GM21390 (cell line): ENCODE measurements at regions not wholly inside any gene's neighbourhood (a gene's known extent, or its start where the extent isn't known, plus 50 kb on each side); places are given as distances from the start of the nearest gene placed in this dataset.
A peak's percentile ranks its signal among the peaks of the same experiment; 100 is the strongest.
"Not testable (repeated sequence)": the region's sequence is repeated elsewhere in the genome, so short reads cannot be mapped to it uniquely, and the experiment has no call there.

Experiments used
- ATAC-seq: cut with Tn5 transposase; IDR thresholded peaks from one replicate; pipeline ENCODE4 v1.9.1; 2021; ENCODE audit not compliant: unreplicated experiment

- ATAC-seq = peak; percentile 74
Measured at GRCh38 chr9:26669701-26670670, 222.6 kb downstream of the CAAP1 start.

- ATAC-seq = no peak
Measured at GRCh38 chr9:26667882-26668281, 224.7 kb downstream of the CAAP1 start.

- no peak for ATAC-seq
Measured at GRCh38 chr9:26665666-26666065, 226.9 kb downstream of the CAAP1 start.

- not testable (repeated sequence) for ATAC-seq
Measured at GRCh38 chr9:26664087-26664773, 228.4 kb downstream of the CAAP1 start.

- ATAC-seq = no peak
Measured at GRCh38 chr9:26662476-26662875, 230.1 kb downstream of the CAAP1 start.

- no peak for ATAC-seq
Measured at GRCh38 chr9:26658476-26658875, 234.1 kb downstream of the CAAP1 start.

GRCh38 chr9:26657958-26658357 lies 234.6 kb downstream of the CAAP1 start:
- ATAC-seq = no peak

- ATAC-seq = no peak
Measured at GRCh38 chr9:26656003-26656870, 236.4 kb downstream of the CAAP1 start.

- ATAC-seq = no peak
Measured at GRCh38 chr9:26655166-26655565, 237.4 kb downstream of the CAAP1 start.

- ATAC-seq = no peak
Measured at GRCh38 chr9:26650325-26650724, 242.3 kb downstream of the CAAP1 start.

GRCh38 chr9:26643826-26644225 lies 248.8 kb downstream of the CAAP1 start:
- no peak for ATAC-seq

- no peak for ATAC-seq
Measured at GRCh38 chr9:26639761-26640160, 252.8 kb downstream of the CAAP1 start.

- ATAC-seq = no peak
Measured at GRCh38 chr9:26637101-26637500, 255.5 kb downstream of the CAAP1 start.

GRCh38 chr9:26613851-26614350 lies 278.7 kb downstream of the CAAP1 start:
- ATAC-seq = not testable (repeated sequence)

GRCh38 chr9:26612211-26612610 lies 280.4 kb downstream of the CAAP1 start:
- no peak for ATAC-seq

GRCh38 chr9:26606756-26607155 lies 285.8 kb downstream of the CAAP1 start:
- ATAC-seq = no peak

GRCh38 chr9:26605367-26605766 lies 287.2 kb downstream of the CAAP1 start:
- ATAC-seq = no peak

GRCh38 chr9:26604076-26604662 lies 288.4 kb downstream of the CAAP1 start:
- no peak for ATAC-seq

- ATAC-seq = no peak
Measured at GRCh38 chr9:26603617-26604016, 289.0 kb downstream of the CAAP1 start.

GRCh38 chr9:26597542-26598149 lies 295.0 kb downstream of the CAAP1 start:
- ATAC-seq = no peak
